ENCODE measurements at regions not wholly inside any gene's neighbourhood (a gene's known extent, or its start where the extent isn't known, plus 50 kb on each side); places are given as distances from the start of the nearest gene placed in this dataset.
"Not testable (repeated sequence)": the region's sequence is repeated elsewhere in the genome, so short reads cannot be mapped to it uniquely, and the experiment has no call there.

GRCh38 chr4:170697045-170697444 is 607.3 kb upstream of the AADAT start:
- H3K9me3 Mint-ChIP-seq (ENCODE audit: unreplicated experiment), result no peaks in the 10 kb centered on the region
- H3K27ac Mint-ChIP-seq (ENCODE audit: unreplicated experiment), result no peak overlapping the region
- DNase-seq, result no peak
- no peaks in the 10 kb centered on the region for H3K27me3 Mint-ChIP-seq (ENCODE audit: unreplicated experiment)
- no peaks in the 10 kb centered on the region for H3K4me1 Mint-ChIP-seq (ENCODE audit: low read depth, unreplicated experiment)
- no peak overlapping the region for H3K4me3 Mint-ChIP-seq (ENCODE audit: unreplicated experiment)
- no peak for TF ChIP-seq CTCF (IDR thresholded peaks at IDR 0.05; ENCODE audit: partially characterized antibody, unreplicated experiment)
- H3K36me3 Mint-ChIP-seq (ENCODE audit: unreplicated experiment), result no peaks in the 10 kb centered on the region

GRCh38 chr4:170691168-170691567 is 601.4 kb upstream of the AADAT start:
- H3K4me1 Mint-ChIP-seq (ENCODE audit: low read depth, unreplicated experiment), result no peaks in the 10 kb centered on the region

GRCh38 chr4:170687751-170688150 is 598.0 kb upstream of the AADAT start:
- DNase-seq, result no peak
- no peaks in the 10 kb centered on the region for H3K36me3 Mint-ChIP-seq (ENCODE audit: unreplicated experiment)
- H3K27me3 Mint-ChIP-seq (ENCODE audit: unreplicated experiment), result no peaks in the 10 kb centered on the region
- no peak for TF ChIP-seq CTCF (IDR thresholded peaks at IDR 0.05; ENCODE audit: partially characterized antibody, unreplicated experiment)
- H3K4me3 Mint-ChIP-seq (ENCODE audit: unreplicated experiment), result no peak overlapping the region
- no peaks in the 10 kb centered on the region for H3K4me1 Mint-ChIP-seq (ENCODE audit: low read depth, unreplicated experiment)
- H3K27ac Mint-ChIP-seq (ENCODE audit: unreplicated experiment), result no peak overlapping the region
- H3K9me3 Mint-ChIP-seq (ENCODE audit: unreplicated experiment), result no peaks in the 10 kb centered on the region

More at GRCh38 chr4:170691168-170691567, 601.4 kb upstream of the AADAT start:
- no peak overlapping the region for H3K27ac Mint-ChIP-seq (ENCODE audit: unreplicated experiment)
- DNase-seq, result no peak
- TF ChIP-seq CTCF (IDR thresholded peaks at IDR 0.05; ENCODE audit: partially characterized antibody, unreplicated experiment), result no peak
- no peaks in the 10 kb centered on the region for H3K36me3 Mint-ChIP-seq (ENCODE audit: unreplicated experiment)
- H3K27me3 Mint-ChIP-seq (ENCODE audit: unreplicated experiment), result no peaks in the 10 kb centered on the region
- H3K4me3 Mint-ChIP-seq (ENCODE audit: unreplicated experiment), result no peak overlapping the region
- no peaks in the 10 kb centered on the region for H3K9me3 Mint-ChIP-seq (ENCODE audit: unreplicated experiment)

- H3K27ac Mint-ChIP-seq (ENCODE audit: unreplicated experiment); H3K9me3 Mint-ChIP-seq (ENCODE audit: unreplicated experiment); H3K4me1 Mint-ChIP-seq (ENCODE audit: low read depth, unreplicated experiment); DNase-seq; H3K4me3 Mint-ChIP-seq (ENCODE audit: unreplicated experiment); H3K36me3 Mint-ChIP-seq (ENCODE audit: unreplicated experiment); H3K27me3 Mint-ChIP-seq (ENCODE audit: unreplicated experiment): not testable (repeated sequence)
Observed at GRCh38 chr4:170685701-170686100, 595.9 kb upstream of the AADAT start.

- H3K36me3 Mint-ChIP-seq (ENCODE audit: unreplicated experiment), result no peaks in the 10 kb centered on the region
Observed at GRCh38 chr4:170682558-170683294, 593.0 kb upstream of the AADAT start.

GRCh38 chr4:170682087-170682486 is 592.3 kb upstream of the AADAT start:
- H3K36me3 Mint-ChIP-seq (ENCODE audit: unreplicated experiment); H3K4me3 Mint-ChIP-seq (ENCODE audit: unreplicated experiment); DNase-seq; H3K27me3 Mint-ChIP-seq (ENCODE audit: unreplicated experiment); H3K27ac Mint-ChIP-seq (ENCODE audit: unreplicated experiment); H3K9me3 Mint-ChIP-seq (ENCODE audit: unreplicated experiment); H3K4me1 Mint-ChIP-seq (ENCODE audit: low read depth, unreplicated experiment): not testable (repeated sequence)

More at GRCh38 chr4:170682558-170683294, 593.0 kb upstream of the AADAT start:
- H3K27ac Mint-ChIP-seq (ENCODE audit: unreplicated experiment), result no peak overlapping the region
- TF ChIP-seq CTCF (IDR thresholded peaks at IDR 0.05; ENCODE audit: partially characterized antibody, unreplicated experiment), result no peak
- H3K4me1 Mint-ChIP-seq (ENCODE audit: low read depth, unreplicated experiment), result no peaks in the 10 kb centered on the region
- no peaks in the 10 kb centered on the region for H3K27me3 Mint-ChIP-seq (ENCODE audit: unreplicated experiment)
- no peak for DNase-seq
- H3K4me3 Mint-ChIP-seq (ENCODE audit: unreplicated experiment), result no peak overlapping the region
- H3K9me3 Mint-ChIP-seq (ENCODE audit: unreplicated experiment), result peaks cover 7% of the 10 kb centered on the region
